ENCODE measurements at regions not wholly inside any gene's neighbourhood (a gene's known extent, or its start where the extent isn't known, plus 50 kb on each side); places are given as distances from the start of the nearest gene placed in this dataset.

GRCh38 chr13:84684804-84685203, 802.5 kb upstream of the SLITRK1 start:
- TF ChIP-seq CTCF (conservative IDR thresholded peaks at IDR 0.05; ENCODE audit: low read depth, low read length) = no peak
- no peak for DNase-seq (ENCODE audit: low read depth)
- H3K4me3 ChIP-seq (ENCODE audit: low read length) = no peak overlapping the region

- H3K4me3 ChIP-seq (ENCODE audit: low read length) = no peak overlapping the region
- DNase-seq (ENCODE audit: low read depth) = no peak
- TF ChIP-seq CTCF (conservative IDR thresholded peaks at IDR 0.05; ENCODE audit: low read depth, low read length) = no peak
These were observed 801.9 kb upstream of the SLITRK1 start for GRCh38 chr13:84684048-84684662.

- H3K4me3 ChIP-seq (ENCODE audit: low read length) = no peak overlapping the region
- no peak for TF ChIP-seq CTCF (conservative IDR thresholded peaks at IDR 0.05; ENCODE audit: low read depth, low read length)
- no peak for DNase-seq (ENCODE audit: low read depth)
These were observed 801.2 kb upstream of the SLITRK1 start for GRCh38 chr13:84683448-84683847.

- TF ChIP-seq CTCF (conservative IDR thresholded peaks at IDR 0.05; ENCODE audit: low read depth, low read length) = no peak
- no peak for DNase-seq (ENCODE audit: low read depth)
- H3K4me3 ChIP-seq (ENCODE audit: low read length) = no peak overlapping the region
These were observed 795.6 kb upstream of the SLITRK1 start for GRCh38 chr13:84677836-84678235.

GRCh38 chr13:84672616-84673015, 790.3 kb upstream of the SLITRK1 start:
- no peak overlapping the region for H3K4me3 ChIP-seq (ENCODE audit: low read length)
- DNase-seq (ENCODE audit: low read depth) = no peak
- no peak for TF ChIP-seq CTCF (conservative IDR thresholded peaks at IDR 0.05; ENCODE audit: low read depth, low read length)

- H3K4me3 ChIP-seq (ENCODE audit: low read length) = no peak overlapping the region
- no peak for DNase-seq (ENCODE audit: low read depth)
- TF ChIP-seq CTCF (conservative IDR thresholded peaks at IDR 0.05; ENCODE audit: low read depth, low read length) = no peak
These were observed 788.0 kb upstream of the SLITRK1 start for GRCh38 chr13:84670245-84670644.

GRCh38 chr13:84668637-84669036, 786.4 kb upstream of the SLITRK1 start:
- DNase-seq (ENCODE audit: low read depth) = no peak
- H3K4me3 ChIP-seq (ENCODE audit: low read length) = no peak overlapping the region
- no peak for TF ChIP-seq CTCF (conservative IDR thresholded peaks at IDR 0.05; ENCODE audit: low read depth, low read length)

Data from retinal pigment epithelial cell (primary cell).